BE2C (cell line): ENCODE measurements at regions not wholly inside any gene's neighbourhood (a gene's known extent, or its start where the extent isn't known, plus 50 kb on each side); places are given as distances from the start of the nearest gene placed in this dataset.

Experiments
- DNase-seq: peaks from one replicate; pipeline ENCODE4 v3.0.0-alpha.2; 2020
- H3K27me3 ChIP-seq: fragments of 250-450 bp; sonication (Bioruptor Pico); 2 replicates; pipeline ENCODE4 v1.5.1; 2020; ENCODE audit warnings: mild to moderate bottlenecking
- H3K36me3 ChIP-seq: fragments of 250-450 bp; sonication (Bioruptor Pico); 2 replicates; pipeline ENCODE4 v1.5.1; 2020; ENCODE audit warnings: mild to moderate bottlenecking
- H3K4me1 ChIP-seq: fragments of 250-450 bp; sonication (Bioruptor Pico); 2 replicates; pipeline ENCODE4 v1.5.1; 2020
- H3K4me3 ChIP-seq: 2 replicates; pipeline ENCODE4 v1.5.1; 2011; ENCODE audit warnings: low read depth, low read length
- H3K9me3 ChIP-seq: fragments of 250-450 bp; sonication (Bioruptor Pico); 2 replicates; pipeline ENCODE4 v1.5.1; 2020
- CTCF ChIP-seq: IDR thresholded peaks from 2 replicates; pipeline ENCODE4 v1.5.1; 2012; ENCODE audit warnings: mild to moderate bottlenecking, low read depth, low read length

- TF ChIP-seq CTCF = no peak
- H3K27me3 ChIP-seq = no peaks in the 10 kb centered on the region
- DNase-seq = no peak
Measured at GRCh38 chr1:98086156-98086555, 165.3 kb upstream of the DPYD start.

GRCh38 chr1:98084188-98084587, 163.4 kb upstream of the DPYD start:
- Histone ChIP-seq H3K9me3 (no peaks in the 10 kb centered on the region), H3K27me3 (no peaks in the 10 kb centered on the region), H3K4me1 (no peaks in the 10 kb centered on the region), H3K4me3 (no peak overlapping the region), H3K36me3 (no peaks in the 10 kb centered on the region)
- no peak for DNase-seq
- TF ChIP-seq CTCF = no peak

More at GRCh38 chr1:98086156-98086555, 165.3 kb upstream of the DPYD start:
- Histone ChIP-seq H3K4me1 (no peaks in the 10 kb centered on the region), H3K4me3 (no peak overlapping the region), H3K9me3 (no peaks in the 10 kb centered on the region), H3K36me3 (no peaks in the 10 kb centered on the region)

GRCh38 chr1:98081944-98082343, 161.1 kb upstream of the DPYD start:
- H3K27me3 ChIP-seq = no peaks in the 10 kb centered on the region
- TF ChIP-seq CTCF = no peak
- DNase-seq = no peak

GRCh38 chr1:98078596-98078995, 157.8 kb upstream of the DPYD start:
- peaks cover 2% of the 10 kb centered on the region; the same call in 1 of the 2 replicates for H3K4me1 ChIP-seq
- no peaks in the 10 kb centered on the region for H3K9me3 ChIP-seq
- H3K4me3 ChIP-seq = no peak overlapping the region
- no peak for TF ChIP-seq CTCF
- H3K36me3 ChIP-seq = no peaks in the 10 kb centered on the region
- H3K27me3 ChIP-seq = no peaks in the 10 kb centered on the region
- no peak for DNase-seq

More at GRCh38 chr1:98081944-98082343, 161.1 kb upstream of the DPYD start:
- H3K4me1 ChIP-seq = no peaks in the 10 kb centered on the region
- H3K4me3 ChIP-seq = no peak overlapping the region
- no peaks in the 10 kb centered on the region for H3K36me3 ChIP-seq
- H3K9me3 ChIP-seq = no peaks in the 10 kb centered on the region

GRCh38 chr1:98077691-98078090, 156.9 kb upstream of the DPYD start:
- Histone ChIP-seq H3K27me3 (no peaks in the 10 kb centered on the region), H3K9me3 (no peaks in the 10 kb centered on the region), H3K4me3 (no peak overlapping the region), H3K36me3 (no peaks in the 10 kb centered on the region), H3K4me1 (peaks cover 2% of the 10 kb centered on the region; the same call in 1 of the 2 replicates)
- no peak for TF ChIP-seq CTCF
- DNase-seq = no peak

GRCh38 chr1:98075626-98076025, 154.8 kb upstream of the DPYD start:
- no peak for TF ChIP-seq CTCF
- peaks cover 5% of the 10 kb centered on the region; the same call in 1 of the 2 replicates for H3K4me1 ChIP-seq
- no peaks in the 10 kb centered on the region for H3K9me3 ChIP-seq
- no peak overlapping the region for H3K4me3 ChIP-seq
- no peaks in the 10 kb centered on the region for H3K27me3 ChIP-seq
- no peaks in the 10 kb centered on the region for H3K36me3 ChIP-seq
- no peak for DNase-seq
